SK-N-SH (cell line): ENCODE measurements at regions not wholly inside any gene's neighbourhood (a gene's known extent, or its start where the extent isn't known, plus 50 kb on each side); places are given as distances from the start of the nearest gene placed in this dataset.

Experiments used
- CHD2 ChIP-seq: fragments of 150-350 bp; IDR thresholded peaks from 2 replicates; pipeline ENCODE4 v1.6.1; 2018; ENCODE audit warnings: low read length; ENCODE audit not compliant: partially characterized antibody
- CTCF ChIP-seq: fragments of 200-600 bp; sonication (generic); IDR thresholded peaks from 2 replicates; pipeline ENCODE4 v1.6.1; 2017; ENCODE audit warnings: antibody characterized with exemption, mild to moderate bottlenecking, moderate library complexity
- ELF1 ChIP-seq: IDR thresholded peaks from 2 replicates; pipeline ENCODE4 v1.4.0; 2012
- EP300 ChIP-seq, 2 experiments: IDR thresholded peaks; 2 replicates each; pipeline versions ENCODE4 v1.4.0 to v1.6.1; 2012; ENCODE audit warnings: borderline replicate concordance in 1 of 2, low read depth in 1 of 2, low read length in 1 of 2
- JUND ChIP-seq: IDR thresholded peaks from 2 replicates; pipeline ENCODE4 v1.4.0; 2012
- POLR2AphosphoS5 ChIP-seq: IDR thresholded peaks from 2 replicates; pipeline ENCODE4 v1.6.1; 2012; ENCODE audit warnings: low read depth, low read length
- RAD21 ChIP-seq: IDR thresholded peaks from 2 replicates; pipeline ENCODE4 v1.6.1; 2012; ENCODE audit warnings: mild to moderate bottlenecking, low read length
- RCOR1 ChIP-seq: fragments of 150-350 bp; IDR thresholded peaks from 2 replicates; pipeline ENCODE4 v1.6.1; 2017; ENCODE audit warnings: antibody characterized with exemption, low read length
- SMC3 ChIP-seq: IDR thresholded peaks from 2 replicates; pipeline ENCODE4 v1.6.1; 2012; ENCODE audit warnings: low read depth, low read length, improper control_type of control experiment
- TCF12 ChIP-seq: IDR thresholded peaks from 2 replicates; pipeline ENCODE4 v1.4.0; 2012
- YY1 ChIP-seq: IDR thresholded peaks from 2 replicates; pipeline ENCODE4 v1.4.0; 2012; ENCODE audit warnings: low read depth, mild to moderate bottlenecking
- TF ChIP-seq, protein P1 (sequence below): fragments of 150-350 bp; IDR thresholded peaks from 2 replicates; pipeline ENCODE4 v1.6.1; 2017; ENCODE audit warnings: antibody characterized with exemption, low read length, low read depth, borderline replicate concordance

- TF ChIP-seq CTCF, result no peak
- TF ChIP-seq EP300 (IDR thresholded peaks at IDR 0.05; ENCODE audit: borderline replicate concordance in 1 of 2, low read depth in 1 of 2, low read length in 1 of 2), result no peak
- no peak for TF ChIP-seq SMC3
- no peak for TF ChIP-seq YY1
- TF ChIP-seq POLR2AphosphoS5, result no peak
- TF ChIP-seq RCOR1, result no peak
- TF ChIP-seq RAD21, result no peak
- TF ChIP-seq, protein P1, sequence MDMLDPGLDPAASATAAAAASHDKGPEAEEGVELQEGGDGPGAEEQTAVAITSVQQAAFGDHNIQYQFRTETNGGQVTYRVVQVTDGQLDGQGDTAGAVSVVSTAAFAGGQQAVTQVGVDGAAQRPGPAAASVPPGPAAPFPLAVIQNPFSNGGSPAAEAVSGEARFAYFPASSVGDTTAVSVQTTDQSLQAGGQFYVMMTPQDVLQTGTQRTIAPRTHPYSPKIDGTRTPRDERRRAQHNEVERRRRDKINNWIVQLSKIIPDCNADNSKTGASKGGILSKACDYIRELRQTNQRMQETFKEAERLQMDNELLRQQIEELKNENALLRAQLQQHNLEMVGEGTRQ, result no peak
- TF ChIP-seq CHD2, result no peak
- no peak for TF ChIP-seq JUND
- TF ChIP-seq TCF12, result no peak
- TF ChIP-seq ELF1, result no peak
These were observed 218.2 kb upstream of the PRICKLE1 start for GRCh38 chr12:42807766-42808165.
